CD4-positive, alpha-beta T cell treated with Interleukin-17A for 4 hours (primary cell): ENCODE measurements at regions not wholly inside any gene's neighbourhood (a gene's known extent, or its start where the extent isn't known, plus 50 kb on each side); places are given as distances from the start of the nearest gene placed in this dataset.

ENCODE experiments used
- DNase-seq: peaks from one replicate; pipeline ENCODE4 v3.0.0-alpha.2; 2020; ENCODE audit warnings: mixed read lengths

DNA sequence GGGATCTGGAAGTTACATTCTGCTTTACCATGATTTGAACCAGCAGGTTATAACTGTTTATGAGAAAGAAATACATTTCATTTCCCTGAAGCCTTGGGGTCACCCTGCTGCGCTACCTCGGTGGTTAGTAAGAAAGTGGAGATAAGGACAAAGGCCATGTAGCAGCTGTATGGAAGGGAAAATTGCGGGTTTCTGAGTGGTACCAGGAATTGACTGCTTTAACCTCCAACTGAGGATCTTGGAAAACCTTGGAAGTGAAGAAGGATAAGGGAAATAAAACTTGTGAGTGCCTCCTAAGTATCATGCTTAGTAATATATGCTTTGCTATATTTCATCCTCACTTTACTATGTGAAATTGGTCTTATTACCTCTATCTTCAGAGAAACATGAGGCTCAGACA is 76.1 kb upstream of the GAP43 start:
- no peak for DNase-seq

DNA sequence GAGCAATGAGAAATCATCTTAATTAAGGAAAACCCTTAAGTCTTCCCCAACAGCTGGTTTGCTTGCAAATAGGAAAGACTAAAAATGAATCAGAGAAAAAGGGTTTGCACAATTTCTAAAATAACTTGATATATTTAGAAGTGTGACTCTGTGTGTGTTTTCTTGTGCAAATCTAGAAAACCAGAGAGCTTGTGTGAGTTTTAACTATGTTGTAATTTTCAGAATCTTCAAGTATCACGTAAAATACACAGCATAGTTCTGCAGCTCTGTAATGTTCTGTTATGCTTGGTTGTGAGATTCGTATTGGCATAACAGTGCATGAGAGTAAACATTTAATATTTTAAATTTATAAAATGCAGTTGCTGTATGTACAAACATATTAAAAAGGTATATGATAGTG is 74.7 kb upstream of the GAP43 start:
- no peak for DNase-seq

DNA sequence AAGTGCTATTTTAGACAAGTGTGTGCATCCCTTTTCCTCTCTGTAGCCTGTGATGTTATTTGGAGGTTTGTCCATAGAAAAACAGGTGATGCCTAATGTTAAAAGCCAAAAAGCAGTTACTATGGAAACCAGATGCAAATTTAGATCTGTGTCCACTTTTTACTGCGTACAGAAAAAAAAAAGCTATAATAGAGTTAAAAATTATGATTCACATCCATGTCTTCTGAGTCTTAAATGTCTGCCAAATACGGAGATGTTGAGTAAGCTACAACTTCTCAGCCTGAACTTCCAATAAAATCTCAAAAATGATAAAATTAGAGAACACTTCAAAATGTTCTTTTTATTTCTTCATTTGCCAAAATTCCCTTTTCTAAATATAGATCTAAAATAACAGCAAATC is 74.2 kb upstream of the GAP43 start:
- DNase-seq, result no peak

DNA sequence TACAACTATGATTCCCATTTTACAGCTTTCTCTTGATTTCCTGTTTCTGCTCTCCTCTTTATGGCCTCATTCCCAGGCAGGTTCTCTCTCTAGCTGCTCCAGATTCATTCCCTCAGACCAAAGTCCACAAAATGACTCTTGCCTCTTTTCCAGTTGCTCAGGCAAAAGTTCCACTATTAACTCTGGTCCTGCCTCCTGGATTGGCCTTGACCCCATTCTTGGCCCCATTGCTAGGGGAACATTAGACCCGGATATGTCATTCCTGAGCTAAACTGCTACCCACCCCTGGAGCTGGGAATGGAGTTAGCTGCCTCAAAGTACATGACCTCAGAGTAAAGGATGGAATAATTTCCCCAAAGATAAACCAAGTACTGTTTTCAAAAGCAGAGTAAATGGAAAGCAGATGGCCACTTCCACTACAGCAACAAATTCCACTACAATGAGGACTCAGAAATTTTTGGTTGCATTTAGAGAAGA is 73.0 kb upstream of the GAP43 start:
- DNase-seq, result no peak

DNA sequence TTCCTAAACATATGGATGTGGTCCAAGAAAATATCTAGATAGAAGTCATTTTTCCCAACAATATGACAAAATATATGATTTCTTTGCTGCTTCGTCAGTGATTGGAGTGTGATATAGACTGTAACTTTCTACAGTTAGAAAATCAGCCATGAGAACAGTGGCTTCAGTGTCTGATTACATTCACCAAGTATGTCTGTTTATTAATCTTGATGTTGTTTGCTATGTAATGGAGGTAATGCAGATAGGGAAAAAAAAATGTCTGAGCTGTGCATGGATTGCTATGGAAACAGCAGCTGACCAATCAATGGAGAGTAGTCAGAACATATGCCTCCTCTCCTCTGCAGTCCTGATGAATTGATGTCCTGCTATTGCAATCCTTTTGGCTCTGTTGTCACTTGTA is 72.3 kb upstream of the GAP43 start:
- no peak for DNase-seq

DNA sequence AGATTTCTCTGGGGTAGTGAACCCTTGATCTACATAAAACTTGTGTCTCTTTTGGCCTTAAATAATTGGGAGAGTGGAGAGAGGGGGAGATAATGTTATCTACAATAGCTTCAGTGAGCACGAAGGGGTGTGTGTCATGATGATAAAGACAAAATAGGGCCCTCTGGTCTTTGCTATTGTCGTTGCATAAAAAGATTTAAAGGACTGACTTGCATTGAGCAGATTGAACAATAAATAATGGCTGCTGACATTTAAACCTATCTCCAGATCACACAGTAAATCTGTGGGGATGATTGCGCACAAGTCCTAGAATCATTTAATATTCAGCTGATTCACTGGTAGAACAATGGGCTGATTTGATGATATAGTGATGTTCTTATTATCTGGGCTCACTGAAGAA is 71.3 kb upstream of the GAP43 start:
- no peak for DNase-seq

DNA sequence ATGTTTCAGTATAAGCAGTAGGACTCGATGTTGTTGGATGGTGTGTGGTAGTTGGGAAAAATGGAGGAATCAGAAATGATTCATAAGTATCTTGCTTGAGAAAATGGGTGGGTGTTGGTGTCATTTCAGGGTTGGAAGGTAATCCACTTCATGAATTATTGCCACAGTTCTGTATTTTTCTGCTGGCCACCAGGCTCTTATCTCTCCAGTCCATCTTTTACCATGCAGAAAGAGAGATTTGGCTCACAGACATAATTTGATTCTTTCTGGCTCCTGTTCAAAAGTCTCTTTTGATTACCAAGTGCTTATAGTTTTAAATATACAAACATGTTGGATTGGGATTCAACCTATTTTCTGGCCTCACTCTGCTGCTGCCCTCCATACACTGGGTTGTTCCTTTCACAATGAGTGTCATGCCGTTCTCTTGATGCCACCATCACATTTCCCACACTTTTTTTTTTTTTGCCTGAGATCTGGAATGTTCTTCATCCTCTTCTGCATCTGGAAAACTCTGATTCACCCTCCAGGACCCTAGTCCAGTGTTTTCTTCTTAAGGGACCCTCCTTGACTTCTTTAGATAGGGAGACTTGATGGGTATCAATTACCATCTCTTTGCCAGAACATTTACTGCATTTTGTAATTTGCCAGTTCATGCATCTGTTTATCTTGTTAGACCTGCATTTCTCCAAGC is 69.4 kb upstream of the GAP43 start:
- DNase-seq, result no peak

DNA sequence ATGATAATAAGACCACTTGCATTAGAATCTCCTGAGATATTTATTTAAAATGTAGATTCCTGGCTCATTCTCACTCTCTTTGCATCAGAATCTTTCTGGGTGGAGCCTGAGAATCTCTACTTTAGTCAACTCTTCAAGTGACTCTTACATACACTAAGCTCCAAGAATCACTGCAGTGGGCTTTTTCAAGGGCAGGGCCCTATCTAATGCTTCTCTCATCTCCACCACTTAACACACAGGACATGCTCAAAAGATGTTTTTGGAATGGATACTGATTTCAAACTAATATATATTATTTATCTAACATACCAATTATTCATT is 68.9 kb upstream of the GAP43 start:
- no peak for DNase-seq

DNA sequence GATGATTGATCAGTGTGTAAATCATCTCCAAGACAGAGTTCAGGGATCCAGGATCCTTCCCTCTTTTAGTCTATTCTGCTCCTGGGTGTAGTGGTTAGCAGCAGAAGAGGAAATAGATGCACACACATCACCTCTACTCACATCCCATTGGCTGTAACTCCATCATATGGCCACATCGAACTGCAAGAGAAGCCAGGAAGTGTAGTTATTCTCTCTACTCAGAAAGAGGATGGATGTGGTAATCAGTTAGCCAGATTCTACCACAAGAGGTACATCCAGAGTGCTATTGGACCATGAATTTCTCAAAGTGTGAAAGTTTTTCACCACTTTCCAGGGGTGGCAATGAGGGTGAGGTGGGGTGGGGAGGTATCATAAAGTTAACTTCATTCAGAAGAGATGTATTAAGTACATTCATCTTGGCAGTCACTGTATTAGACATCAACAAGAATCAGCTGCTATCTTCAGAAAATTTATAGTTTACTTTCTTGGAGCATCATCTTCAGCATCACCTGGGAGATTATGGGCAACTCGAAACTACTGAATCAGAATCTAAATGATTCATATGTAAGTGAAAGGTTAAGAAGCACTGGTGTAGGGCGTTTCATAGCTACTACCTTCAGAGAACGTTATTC is 60.6 kb upstream of the GAP43 start:
- DNase-seq, result no peak

DNA sequence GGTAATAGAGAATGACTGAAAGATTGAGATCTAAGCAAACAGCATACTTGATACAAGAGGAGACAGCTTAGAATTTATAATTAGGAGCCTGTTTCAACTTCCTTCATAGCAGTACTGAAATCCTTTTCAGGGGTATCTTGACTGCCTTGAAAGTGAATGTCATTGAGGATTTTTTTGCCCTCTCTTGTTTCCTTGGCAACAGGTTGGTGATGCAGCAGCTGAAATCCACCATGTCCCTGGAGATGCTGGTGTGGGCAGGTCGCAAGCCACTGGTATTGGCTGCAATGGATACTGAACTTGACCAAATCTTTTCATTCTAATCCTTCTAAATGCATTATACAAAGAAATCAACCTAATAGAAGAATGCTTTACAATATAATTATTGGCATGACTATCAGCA is 59.3 kb upstream of the GAP43 start:
- no peak for DNase-seq

DNA sequence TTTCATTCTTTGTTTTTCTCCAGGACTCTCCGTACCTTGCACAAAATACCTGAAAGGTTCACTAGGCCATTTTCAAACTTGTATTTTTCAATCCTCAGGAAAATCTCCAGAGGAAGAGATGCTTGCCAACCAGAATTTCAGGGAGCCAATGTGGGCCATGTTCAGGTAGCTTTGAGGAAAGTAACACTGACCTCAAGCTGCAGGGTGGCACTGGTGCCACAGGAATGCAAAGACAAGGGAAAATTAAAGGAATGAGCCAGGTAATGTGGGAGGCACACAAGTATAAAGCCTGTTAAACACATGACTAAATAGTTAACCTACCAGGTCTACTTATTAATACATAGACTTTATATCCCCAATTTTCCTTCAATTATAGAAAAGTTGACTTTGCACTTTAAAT is 51.9 kb upstream of the GAP43 start:
- no peak for DNase-seq
